Muscle of leg (tissue), 3 donors: ENCODE measurements at regions not wholly inside any gene's neighbourhood (a gene's known extent, or its start where the extent isn't known, plus 50 kb on each side); places are given as distances from the start of the nearest gene placed in this dataset.

ENCODE experiments used
- DNase-seq: peaks from one replicate; pipeline ENCODE4 v3.0.0; 2013
- H3K27ac ChIP-seq: one replicate; pipeline ENCODE4 v1.5.1; 2013; ENCODE audit warnings: mild to moderate bottlenecking, low read length, control low read depth
- H3K27me3 ChIP-seq: one replicate; pipeline ENCODE4 v1.6.1; 2013; ENCODE audit warnings: low read length; ENCODE audit not compliant: control insufficient read depth, insufficient read depth
- H3K36me3 ChIP-seq: one replicate; pipeline ENCODE4 v1.6.1; 2013; ENCODE audit warnings: low read length; ENCODE audit not compliant: control insufficient read depth, insufficient read depth
- H3K4me1 ChIP-seq: one replicate; pipeline ENCODE4 v1.6.1; 2013; ENCODE audit warnings: low read length; ENCODE audit not compliant: control insufficient read depth, insufficient read depth
- H3K4me3 ChIP-seq: one replicate; pipeline ENCODE4 v1.5.1; 2013; ENCODE audit warnings: low read length, control low read depth
- H3K9me3 ChIP-seq: replicated peaks from 2 replicates; pipeline ENCODE4 v1.6.1; 2013; ENCODE audit warnings: low read depth, low read length; ENCODE audit not compliant: control insufficient read depth
- WGBS: methylation state at CpG from one replicate; pipeline ENCODE4 v1.1.5; 2013; ENCODE audit warnings: missing lambda C conversion rate; ENCODE audit not compliant: insufficient coverage; 5-methylcytosine and 5-hydroxymethylcytosine counted together

DNA sequence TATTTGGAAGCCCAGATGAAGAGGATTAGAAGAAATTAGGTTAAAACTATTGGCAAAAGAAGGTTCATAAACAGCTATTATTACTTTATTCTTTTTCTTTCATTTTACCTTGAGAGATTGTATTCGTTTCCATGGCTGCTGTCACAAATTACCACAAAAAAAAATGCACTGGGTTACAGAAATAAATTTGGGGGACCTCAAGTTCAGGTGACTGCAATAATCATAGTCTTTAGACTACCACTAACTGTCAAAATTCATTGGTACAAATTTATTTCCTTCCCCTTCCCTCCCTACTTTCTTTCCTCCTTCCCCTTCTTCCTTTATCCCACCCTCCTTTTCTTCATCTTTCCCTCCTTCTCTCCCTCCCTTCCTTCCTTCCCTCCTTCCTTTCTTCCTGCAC, 217.8 kb upstream of the PIK3C3 start:
- H3K4me1 ChIP-seq: no peaks in the 10 kb centered on the region
- no CpG with 5 or more reads among the region's 1 CpG for WGBS
- DNase-seq: no peak
- H3K27me3 ChIP-seq: no peaks in the 10 kb centered on the region
- peaks cover 2% of the 10 kb centered on the region for H3K9me3 ChIP-seq
- no peak overlapping the region for H3K27ac ChIP-seq
- H3K4me3 ChIP-seq: no peak overlapping the region
- no peaks in the 10 kb centered on the region for H3K36me3 ChIP-seq

DNA sequence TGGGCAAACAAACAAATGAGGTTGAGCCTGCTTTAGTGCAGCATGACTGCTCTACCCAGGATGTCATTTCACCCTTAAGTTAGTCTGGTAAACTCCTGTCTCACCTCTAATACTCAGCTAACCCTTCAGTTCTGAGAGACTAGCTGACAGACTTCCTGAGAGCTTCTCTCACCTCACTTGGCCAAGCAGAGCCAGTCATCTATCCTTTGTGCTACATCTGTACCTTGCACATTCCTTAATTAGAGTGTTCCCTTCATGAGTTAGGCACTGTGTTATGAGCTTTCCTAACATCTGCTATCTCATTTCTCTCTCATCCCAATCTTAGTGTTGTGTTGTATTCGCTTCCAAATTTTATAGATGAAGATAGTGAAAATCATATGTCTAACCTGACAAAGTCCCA, 220.1 kb upstream of the PIK3C3 start:
- Histone ChIP-seq H3K9me3 (peaks cover 2% of the 10 kb centered on the region), H3K4me3 (no peak overlapping the region), H3K36me3 (no peaks in the 10 kb centered on the region), H3K27ac (no peak overlapping the region), H3K4me1 (no peaks in the 10 kb centered on the region), H3K27me3 (no peaks in the 10 kb centered on the region)
- DNase-seq: no peak
- WGBS: no CpG with 5 or more reads among the region's 1 CpG

- Histone ChIP-seq H3K4me1 (no peaks in the 10 kb centered on the region), H3K4me3 (no peak overlapping the region), H3K27me3 (no peaks in the 10 kb centered on the region), H3K9me3 (no peaks in the 10 kb centered on the region), H3K27ac (no peak overlapping the region), H3K36me3 (no peaks in the 10 kb centered on the region)
- DNase-seq: no peak
- WGBS: no CpG with 5 or more reads among the region's 2 CpGs
These were observed 222.7 kb upstream of the PIK3C3 start for GRCh38 chr18:41732356-41732755.

DNA sequence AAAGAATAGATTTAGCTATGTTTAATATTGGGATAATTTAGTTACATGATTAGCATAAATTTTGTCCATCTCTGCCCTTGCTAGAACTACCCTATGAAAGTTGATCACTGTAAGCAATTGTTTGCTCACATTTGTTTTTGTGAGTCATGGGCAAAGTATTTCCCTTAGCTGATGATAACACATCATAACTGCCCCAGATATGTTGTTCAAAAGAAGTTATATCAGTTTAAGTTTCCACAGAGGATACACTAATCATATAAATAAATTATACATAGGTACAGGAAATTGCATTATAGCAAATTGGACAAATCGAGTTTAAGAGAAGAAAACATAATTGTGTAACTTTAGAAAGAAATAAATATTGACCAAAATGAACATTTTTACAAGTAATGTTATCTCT, 223.2 kb upstream of the PIK3C3 start:
- Histone ChIP-seq H3K36me3 (no peaks in the 10 kb centered on the region), H3K4me3 (no peak overlapping the region), H3K27ac (no peak overlapping the region), H3K9me3 (no peaks in the 10 kb centered on the region), H3K4me1 (no peaks in the 10 kb centered on the region), H3K27me3 (no peaks in the 10 kb centered on the region)
- WGBS: no CpG with 5 or more reads among the region's 1 CpG
- no peak for DNase-seq

GRCh38 chr18:41724195-41724594, 230.8 kb upstream of the PIK3C3 start:
- Histone ChIP-seq H3K27me3 (no peaks in the 10 kb centered on the region), H3K4me3 (no peak overlapping the region), H3K9me3 (no peaks in the 10 kb centered on the region), H3K4me1 (no peaks in the 10 kb centered on the region), H3K27ac (no peak overlapping the region), H3K36me3 (no peaks in the 10 kb centered on the region)
- 73% methylated on average over 5 of the region's 6 CpGs for WGBS
- DNase-seq: no peak

DNA sequence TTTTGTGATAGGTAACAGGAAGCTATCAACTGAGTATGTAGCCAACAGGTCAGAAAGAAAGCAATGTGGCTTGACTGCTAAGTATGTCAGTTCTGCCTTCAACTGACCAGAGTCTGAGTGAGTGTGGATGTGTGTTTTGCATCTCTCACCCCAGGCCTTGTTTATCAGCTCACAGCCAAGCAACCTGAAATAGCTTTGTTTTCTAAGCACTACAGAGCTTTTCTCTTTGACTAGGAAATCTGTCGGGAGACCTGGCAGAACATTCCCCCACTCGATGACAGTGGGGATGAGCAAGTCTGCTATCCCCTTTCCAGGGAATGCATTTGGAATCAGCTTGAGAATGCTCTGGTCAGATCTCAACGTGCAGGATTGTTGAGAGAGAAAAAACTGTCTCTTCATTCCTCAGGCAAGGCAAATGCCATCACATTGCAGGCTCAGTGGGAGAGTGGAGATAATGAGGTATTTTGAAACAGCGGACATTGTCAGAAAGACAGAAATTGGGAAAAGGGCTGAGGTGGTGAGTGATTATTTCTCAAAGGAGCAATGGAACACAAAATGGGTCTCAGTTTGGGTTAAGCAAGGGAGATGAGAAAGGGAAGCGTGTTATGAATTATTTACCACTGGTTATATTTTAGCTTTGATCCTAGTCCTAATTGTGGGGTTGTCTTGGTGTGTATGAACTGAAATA, 233.8 kb upstream of the PIK3C3 start:
- no peaks in the 10 kb centered on the region for H3K36me3 ChIP-seq
- no peak for DNase-seq
- 86% methylated on average over 1 of the region's 5 CpGs for WGBS
- no peaks in the 10 kb centered on the region for H3K9me3 ChIP-seq
- H3K27ac ChIP-seq: no peak overlapping the region
- H3K4me3 ChIP-seq: no peak overlapping the region
- H3K27me3 ChIP-seq: no peaks in the 10 kb centered on the region
- no peaks in the 10 kb centered on the region for H3K4me1 ChIP-seq

- no peaks in the 10 kb centered on the region for H3K4me1 ChIP-seq
- no CpG with 5 or more reads among the region's 2 CpGs for WGBS
- no peak overlapping the region for H3K4me3 ChIP-seq
- H3K27ac ChIP-seq: no peak overlapping the region
- DNase-seq: no peak
- no peaks in the 10 kb centered on the region for H3K36me3 ChIP-seq
- no peaks in the 10 kb centered on the region for H3K9me3 ChIP-seq
- no peaks in the 10 kb centered on the region for H3K27me3 ChIP-seq
These were observed 234.8 kb upstream of the PIK3C3 start for GRCh38 chr18:41720226-41720625.

- no peak overlapping the region for H3K4me3 ChIP-seq
- no peaks in the 10 kb centered on the region for H3K36me3 ChIP-seq
- no peaks in the 10 kb centered on the region for H3K27me3 ChIP-seq
- no peak for DNase-seq
- no peak overlapping the region for H3K27ac ChIP-seq
- WGBS: no CpG with 5 or more reads among the region's 3 CpGs
- no peaks in the 10 kb centered on the region for H3K9me3 ChIP-seq
- no peaks in the 10 kb centered on the region for H3K4me1 ChIP-seq
These were observed 235.2 kb upstream of the PIK3C3 start for GRCh38 chr18:41719808-41720207.

DNA sequence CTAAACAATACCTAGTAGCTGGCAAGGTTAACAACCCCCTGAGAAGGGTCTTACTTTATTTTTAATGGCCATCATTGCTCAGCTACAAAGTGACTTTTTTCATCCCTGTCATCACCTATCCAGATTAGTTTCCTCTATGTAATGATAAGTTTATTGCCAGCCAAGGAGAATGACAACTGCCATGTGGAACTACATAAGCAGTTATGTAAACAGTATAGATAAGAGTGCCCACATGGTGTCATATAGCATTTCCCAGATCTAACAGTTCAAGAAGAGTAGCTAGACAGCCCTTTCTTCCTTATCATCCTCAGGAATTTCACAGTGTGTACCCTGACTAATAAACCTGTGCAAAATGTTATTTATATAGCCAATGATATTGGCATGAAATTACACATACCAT, 240.2 kb upstream of the PIK3C3 start:
- no peak for DNase-seq

GRCh38 chr18:41713969-41714825, 240.8 kb upstream of the PIK3C3 start:
- no peaks in the 10 kb centered on the region for H3K9me3 ChIP-seq
- WGBS: no CpG with 5 or more reads among the region's 3 CpGs
- no peaks in the 10 kb centered on the region for H3K4me1 ChIP-seq
- no peaks in the 10 kb centered on the region for H3K27me3 ChIP-seq
- no peak overlapping the region for H3K27ac ChIP-seq
- no peaks in the 10 kb centered on the region for H3K36me3 ChIP-seq
- no peak for DNase-seq
- no peak overlapping the region for H3K4me3 ChIP-seq

More for the DNA sequence above, 240.2 kb upstream of the PIK3C3 start:
- Histone ChIP-seq H3K4me3 (no peak overlapping the region), H3K27ac (no peak overlapping the region), H3K9me3 (no peaks in the 10 kb centered on the region), H3K4me1 (no peaks in the 10 kb centered on the region), H3K27me3 (no peaks in the 10 kb centered on the region), H3K36me3 (no peaks in the 10 kb centered on the region)
